Trophoblast cell (in vitro differentiated cells and primary cell): ENCODE measurements at regions not wholly inside any gene's neighbourhood (a gene's known extent, or its start where the extent isn't known, plus 50 kb on each side); places are given as distances from the start of the nearest gene placed in this dataset.

Source experiments
- DNase-seq, 2 donors: peaks; one replicate each; pipeline ENCODE4 v3.0.0-alpha.2; 2016
- H2AFZ ChIP-seq: 2 replicates; pipeline ENCODE4 v1.6.1; 2013; ENCODE audit warnings: low read length, moderate library complexity, mild to moderate bottlenecking; ENCODE audit not compliant: insufficient read depth, poor library complexity
- H2AK5ac ChIP-seq: 2 replicates; pipeline ENCODE4 v1.6.1; 2013; ENCODE audit warnings: mild to moderate bottlenecking, low read length
- H2BK120ac ChIP-seq: 2 replicates; pipeline ENCODE4 v1.6.1; 2013; ENCODE audit warnings: low read length, mild to moderate bottlenecking, moderate library complexity; ENCODE audit not compliant: insufficient read depth, poor library complexity
- H2BK12ac ChIP-seq: 2 replicates; pipeline ENCODE4 v1.6.1; 2013; ENCODE audit warnings: mild to moderate bottlenecking, low read length, moderate library complexity
- H2BK5ac ChIP-seq: 2 replicates; pipeline ENCODE4 v1.6.1; 2013; ENCODE audit warnings: low read length, low read depth, moderate library complexity, mild to moderate bottlenecking; ENCODE audit not compliant: poor library complexity
- H3K14ac ChIP-seq: 2 replicates; pipeline ENCODE4 v1.6.1; 2013; ENCODE audit warnings: mild to moderate bottlenecking, low read length
- H3K18ac ChIP-seq: 2 replicates; pipeline ENCODE4 v1.6.1; 2013; ENCODE audit warnings: mild to moderate bottlenecking, low read length
- H3K23ac ChIP-seq: 2 replicates; pipeline ENCODE4 v1.6.1; 2013; ENCODE audit warnings: low read length
- H3K27ac ChIP-seq: 2 replicates; pipeline ENCODE4 v1.5.1; 2013; ENCODE audit warnings: low read depth, mild to moderate bottlenecking, inconsistent platforms, low read length, moderate library complexity
- H3K27me3 ChIP-seq: 2 replicates; pipeline ENCODE4 v1.6.1; 2013; ENCODE audit warnings: inconsistent platforms, mild to moderate bottlenecking, low read length, moderate library complexity; ENCODE audit not compliant: insufficient read depth
- H3K36me3 ChIP-seq, 2 experiments: 1 replicate in 1 of 2; 2 replicates in 1 of 2; pipeline ENCODE4 v1.6.1; 2013; ENCODE audit warnings: low read length in 2 of 2, mild to moderate bottlenecking in 2 of 2, moderate library complexity in 1 of 2; ENCODE audit not compliant: insufficient read depth in 2 of 2, control insufficient read depth in 1 of 2
- H3K4ac ChIP-seq: 2 replicates; pipeline ENCODE4 v1.6.1; 2013; ENCODE audit warnings: low read depth, mild to moderate bottlenecking, low read length, moderate library complexity
- H3K4me1 ChIP-seq, 2 experiments: 1 replicate in 1 of 2; 2 replicates in 1 of 2; pipeline ENCODE4 v1.6.1; 2013; ENCODE audit warnings: low read length in 2 of 2, mild to moderate bottlenecking in 2 of 2, moderate library complexity in 1 of 2; ENCODE audit not compliant: insufficient read depth in 2 of 2, control insufficient read depth in 1 of 2
- H3K4me2 ChIP-seq: 2 replicates; pipeline ENCODE4 v1.6.1; 2013; ENCODE audit warnings: inconsistent platforms, mild to moderate bottlenecking, low read length, moderate library complexity
- H3K4me3 ChIP-seq: 2 replicates; pipeline ENCODE4 v1.5.1; 2013; ENCODE audit warnings: mild to moderate bottlenecking, low read depth, low read length, inconsistent platforms
- H3K79me1 ChIP-seq: one replicate; pipeline ENCODE4 v1.6.1; 2013; ENCODE audit warnings: low read length
- H3K79me2 ChIP-seq: 2 replicates; pipeline ENCODE4 v1.6.1; 2013; ENCODE audit warnings: low read length, mild to moderate bottlenecking; ENCODE audit not compliant: control insufficient read depth, insufficient read depth, poor library complexity
- H3K9ac ChIP-seq: 2 replicates; pipeline ENCODE4 v1.6.1; 2013; ENCODE audit warnings: mild to moderate bottlenecking, low read length
- H3K9me3 ChIP-seq: 2 replicates; pipeline ENCODE4 v1.6.1; 2013; ENCODE audit warnings: low read depth, mild to moderate bottlenecking, control low read depth, inconsistent platforms, low read length; ENCODE audit not compliant: insufficient read depth
- H4K12ac ChIP-seq: 2 replicates; pipeline ENCODE4 v1.6.1; 2013; ENCODE audit warnings: low read depth, mild to moderate bottlenecking, low read length, moderate library complexity
- H4K8ac ChIP-seq: 2 replicates; pipeline ENCODE4 v1.6.1; 2013; ENCODE audit warnings: low read depth, mild to moderate bottlenecking, low read length, moderate library complexity
- H4K91ac ChIP-seq: one replicate; pipeline ENCODE4 v1.6.1; 2013; ENCODE audit warnings: low read depth, mild to moderate bottlenecking, low read length, moderate library complexity
- WGBS: extraction: QIAGEN DNeasy Blood & Tissue Kit; methylation state at CpG from one replicate; pipeline ENCODE4 v1.1.7; 2013; ENCODE audit warnings: missing lambda C conversion rate; ENCODE audit not compliant: insufficient read length, insufficient coverage; ENCODE audit errors: extremely low coverage; 5-methylcytosine and 5-hydroxymethylcytosine counted together

GRCh38 chr16:11430601-11431317 is 85.5 kb downstream of the RMI2 start:
- Histone ChIP-seq H3K9me3 (peaks cover 3% of the 10 kb centered on the region), H2AFZ (no peak overlapping the region), H3K4ac (no peak overlapping the region), H2BK5ac (no peak overlapping the region), H2BK120ac (no peak overlapping the region), H3K4me3 (no peak overlapping the region), H3K23ac (no peak overlapping the region), H4K8ac (no peak overlapping the region), H3K9ac (no peak overlapping the region), H3K36me3 (no peaks in the 10 kb centered on the region), H2BK12ac (no peak overlapping the region), H3K18ac (no peak overlapping the region), H3K79me1 (no peaks in the 10 kb centered on the region), H3K4me2 (no peak overlapping the region), H4K91ac (no peak overlapping the region), H2AK5ac (no peak overlapping the region), H3K4me1 (no peaks in the 10 kb centered on the region), H4K12ac (no peak overlapping the region), H3K79me2 (no peaks in the 10 kb centered on the region), H3K14ac (no peak overlapping the region), H3K27ac (no peak overlapping the region), H3K27me3 (no peaks in the 10 kb centered on the region)
- DNase-seq, result no peak
- WGBS, result no CpG with 5 or more reads among the region's 11 CpGs

- Histone ChIP-seq H2BK5ac (no peak overlapping the region), H4K8ac (no peak overlapping the region), H3K14ac (no peak overlapping the region), H2AK5ac (no peak overlapping the region), H3K79me2 (no peaks in the 10 kb centered on the region), H4K12ac (no peak overlapping the region), H4K91ac (no peak overlapping the region), H3K4me1 (no peaks in the 10 kb centered on the region), H3K36me3 (no peaks in the 10 kb centered on the region), H3K4me2 (no peak overlapping the region), H2AFZ (no peak overlapping the region), H3K27me3 (no peaks in the 10 kb centered on the region), H3K4ac (no peak overlapping the region), H3K9ac (no peak overlapping the region), H3K27ac (no peak overlapping the region), H2BK120ac (no peak overlapping the region), H3K4me3 (no peak overlapping the region), H3K79me1 (no peaks in the 10 kb centered on the region), H3K18ac (no peak overlapping the region), H3K23ac (no peak overlapping the region), H3K9me3 (peaks cover 3% of the 10 kb centered on the region), H2BK12ac (no peak overlapping the region)
- DNase-seq, result no peak
- WGBS, result no CpG with 5 or more reads among the region's 4 CpGs
Observed at GRCh38 chr16:11431915-11432465, 86.7 kb downstream of the RMI2 start.

GRCh38 chr16:11432856-11433395 is 87.7 kb downstream of the RMI2 start:
- Histone ChIP-seq H2BK5ac (no peak overlapping the region), H3K14ac (no peak overlapping the region), H2BK120ac (no peak overlapping the region), H3K4me1 (no peaks in the 10 kb centered on the region), H4K8ac (no peak overlapping the region), H3K23ac (no peak overlapping the region), H4K12ac (no peak overlapping the region), H3K18ac (no peak overlapping the region), H3K27me3 (no peaks in the 10 kb centered on the region), H3K27ac (no peak overlapping the region), H2BK12ac (no peak overlapping the region), H3K79me2 (no peaks in the 10 kb centered on the region), H3K9me3 (peaks cover 3% of the 10 kb centered on the region), H3K9ac (no peak overlapping the region), H3K4me3 (no peak overlapping the region), H2AK5ac (no peak overlapping the region), H2AFZ (no peak overlapping the region), H3K36me3 (no peaks in the 10 kb centered on the region), H3K4ac (no peak overlapping the region), H3K4me2 (no peak overlapping the region), H4K91ac (no peak overlapping the region), H3K79me1 (no peaks in the 10 kb centered on the region)
- no CpG with 5 or more reads among the region's 4 CpGs for WGBS
- no peak for DNase-seq

GRCh38 chr16:11435576-11435975 is 90.3 kb downstream of the RMI2 start:
- Histone ChIP-seq H3K4ac (no peak overlapping the region), H3K9me3 (peaks cover 10% of the 10 kb centered on the region), H3K27me3 (no peaks in the 10 kb centered on the region), H4K8ac (no peak overlapping the region), H3K23ac (no peak overlapping the region), H3K18ac (no peak overlapping the region), H3K27ac (no peak overlapping the region), H2BK5ac (no peak overlapping the region), H3K79me1 (no peaks in the 10 kb centered on the region), H3K4me1 (no peaks in the 10 kb centered on the region), H3K14ac (no peak overlapping the region), H4K12ac (no peak overlapping the region), H2AFZ (no peak overlapping the region), H2AK5ac (no peak overlapping the region), H3K9ac (no peak overlapping the region), H3K79me2 (no peaks in the 10 kb centered on the region), H3K4me3 (no peak overlapping the region), H2BK120ac (no peak overlapping the region), H2BK12ac (no peak overlapping the region), H3K36me3 (peaks cover 0 to 2% of the 10 kb centered on the region in 2 experiments), H4K91ac (no peak overlapping the region), H3K4me2 (no peak overlapping the region)
- no peak for DNase-seq
- no CpG with 5 or more reads among the region's 11 CpGs for WGBS
